Stimulated activated CD4-positive, alpha-beta T cell treated with anti-CD3 and anti-CD28 coated beads, Interleukin-15, amount 100 ng/mL, for 24 hours (primary cell): ENCODE measurements at regions not wholly inside any gene's neighbourhood (a gene's known extent, or its start where the extent isn't known, plus 50 kb on each side); places are given as distances from the start of the nearest gene placed in this dataset.
"Not testable (repeated sequence)": the region's sequence is repeated elsewhere in the genome, so short reads cannot be mapped to it uniquely, and the experiment has no call there.

Source experiments
- DNase-seq: peaks from one replicate; pipeline ENCODE4 v3.0.0-alpha.2; 2020

DNA sequence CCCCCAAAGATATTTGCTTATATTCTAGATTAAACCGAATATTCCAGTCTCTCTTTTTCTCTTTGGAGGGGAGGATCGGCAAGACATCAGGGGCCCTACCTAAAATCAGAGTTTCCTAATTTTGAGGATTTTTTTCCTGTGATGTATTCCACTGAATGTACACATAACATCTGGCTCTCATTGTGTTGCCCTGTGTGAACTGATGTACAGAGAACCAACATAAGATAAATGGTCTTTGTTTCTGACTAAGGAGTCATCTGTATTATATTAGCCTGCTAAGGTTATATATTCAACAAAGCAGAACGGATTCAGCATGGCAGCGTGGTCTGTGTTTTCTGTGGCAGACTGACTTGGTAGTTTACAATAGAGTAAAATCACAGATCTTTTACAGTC is 114.8 kb upstream of the NCAM2 start:
- DNase-seq, result no peak

- no peak for DNase-seq
Observed at GRCh38 chr21:20902511-20902910, 95.7 kb upstream of the NCAM2 start.

DNA sequence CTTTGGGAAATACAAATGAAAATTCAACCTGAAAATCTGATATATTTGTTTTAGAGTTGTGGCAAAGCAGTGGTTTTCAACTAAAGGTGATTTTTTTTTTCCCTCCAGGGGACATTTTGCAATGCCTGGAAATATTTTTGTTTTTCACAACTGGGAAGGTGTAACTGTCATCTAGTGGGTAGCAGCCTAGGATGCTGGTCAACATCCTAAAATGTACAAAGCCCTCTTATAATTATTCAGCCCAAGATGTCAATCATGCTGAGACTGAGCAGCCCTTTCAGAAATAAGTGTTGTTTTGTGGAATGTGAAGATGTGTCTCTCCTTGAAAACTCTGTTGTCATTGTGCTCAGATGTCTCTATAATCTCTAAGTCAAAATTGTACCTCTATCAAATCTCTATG is 95.2 kb upstream of the NCAM2 start:
- no peak for DNase-seq

- not testable (repeated sequence) for DNase-seq
Observed at GRCh38 chr21:20927555-20927954, 70.7 kb upstream of the NCAM2 start.

- DNase-seq, result no peak
Observed at GRCh38 chr21:20942523-20942922, 55.7 kb upstream of the NCAM2 start.

DNA sequence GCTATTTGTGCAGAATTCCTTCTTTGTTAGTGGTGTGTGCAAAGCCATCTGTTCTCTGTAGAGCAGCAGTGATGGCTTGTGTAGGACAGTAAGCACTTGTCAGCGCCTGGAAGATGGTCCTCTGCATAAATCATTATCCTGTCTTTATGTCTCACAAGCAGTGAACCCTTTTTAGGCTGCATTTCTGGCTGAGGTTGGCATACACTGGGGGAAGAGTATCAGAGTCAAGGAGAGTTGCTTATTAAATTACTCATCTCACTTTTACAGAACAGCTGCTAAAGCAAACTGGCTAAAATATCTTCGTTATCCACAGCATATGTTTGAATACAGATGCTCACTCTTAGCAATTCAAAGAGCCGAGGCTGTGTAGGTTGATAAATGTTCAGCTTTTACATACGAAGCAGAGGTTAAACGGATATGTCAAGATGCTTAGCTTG is 54.6 kb upstream of the NCAM2 start:
- DNase-seq, result no peak

GRCh38 chr21:20944139-20944538 is 54.1 kb upstream of the NCAM2 start:
- no peak for DNase-seq

DNA sequence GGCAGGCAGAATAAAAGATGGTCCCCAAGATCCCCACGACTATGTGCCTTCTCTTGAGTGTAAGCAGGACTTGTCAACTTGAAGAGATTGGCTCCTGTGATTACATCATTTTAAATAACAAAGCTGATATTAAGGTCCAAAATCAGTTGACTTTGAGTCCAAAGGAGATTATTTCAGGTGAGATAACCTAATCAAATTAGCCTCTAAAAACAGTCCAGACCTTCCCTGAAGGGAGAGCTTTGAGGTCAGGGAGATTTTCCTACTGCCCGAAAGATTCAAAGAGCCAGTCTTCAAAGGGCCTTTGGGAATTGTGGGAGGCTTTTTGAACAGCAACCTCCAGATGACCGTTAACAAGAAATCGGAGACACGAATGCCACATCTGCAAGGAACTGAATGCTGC is 51.5 kb upstream of the NCAM2 start:
- no peak for DNase-seq
